GM12892 (cell line): ENCODE measurements at regions not wholly inside any gene's neighbourhood (a gene's known extent, or its start where the extent isn't known, plus 50 kb on each side); places are given as distances from the start of the nearest gene placed in this dataset.

Experiments
- POLR2A ChIP-seq: IDR thresholded peaks from 2 replicates; pipeline ENCODE4 v1.6.1; 2011; ENCODE audit warnings: low read depth, low read length, control low read depth
- POLR2AphosphoS5 ChIP-seq: IDR thresholded peaks from 2 replicates; pipeline ENCODE4 v1.6.1; 2011; ENCODE audit warnings: low read depth, low read length, control low read depth
- TAF1 ChIP-seq: IDR thresholded peaks from 2 replicates; pipeline ENCODE4 v1.6.1; 2011; ENCODE audit warnings: low read depth, mild to moderate bottlenecking, control low read depth, low read length, borderline replicate concordance

DNA sequence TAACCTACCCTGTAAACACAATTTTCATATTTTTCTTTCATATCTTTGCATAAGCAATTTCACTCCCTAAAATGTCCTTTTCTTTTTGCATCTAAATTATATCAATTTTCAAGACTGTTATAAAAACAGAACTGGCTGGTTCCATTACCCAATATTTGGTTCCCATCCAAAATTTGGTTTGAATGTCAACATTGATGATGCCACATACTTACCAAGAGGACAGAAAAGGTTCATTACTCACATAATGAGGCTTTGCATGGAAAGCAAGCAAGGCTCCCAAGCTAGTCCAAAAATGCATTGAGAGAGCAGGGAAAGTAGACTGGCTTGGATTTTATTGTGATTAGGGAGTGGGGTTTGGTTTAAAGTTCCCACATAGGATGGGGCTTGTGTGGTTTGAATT is 144.4 kb upstream of the AKIRIN2 start:
- no peak for TF ChIP-seq POLR2A
- TF ChIP-seq POLR2AphosphoS5 = no peak
- TF ChIP-seq TAF1 = no peak
